H54 (cell line): ENCODE measurements at regions not wholly inside any gene's neighbourhood (a gene's known extent, or its start where the extent isn't known, plus 50 kb on each side); places are given as distances from the start of the nearest gene placed in this dataset.

Experiments
- DNase-seq: peaks from one replicate; pipeline ENCODE4 v3.0.0; 2011; ENCODE audit warnings: low spot score, mixed read lengths; ENCODE audit not compliant: insufficient read length
- FAIRE-seq: peaks from 3 replicates; lab custom pipeline; 2011; peaks lifted over from hg19 to GRCh38; lab: Jason Lieb, UNC
- POLR2A ChIP-seq: IDR thresholded peaks from 2 replicates; pipeline ENCODE4 v1.6.1; 2011; ENCODE audit warnings: low read depth, mild to moderate bottlenecking, low read length

DNA sequence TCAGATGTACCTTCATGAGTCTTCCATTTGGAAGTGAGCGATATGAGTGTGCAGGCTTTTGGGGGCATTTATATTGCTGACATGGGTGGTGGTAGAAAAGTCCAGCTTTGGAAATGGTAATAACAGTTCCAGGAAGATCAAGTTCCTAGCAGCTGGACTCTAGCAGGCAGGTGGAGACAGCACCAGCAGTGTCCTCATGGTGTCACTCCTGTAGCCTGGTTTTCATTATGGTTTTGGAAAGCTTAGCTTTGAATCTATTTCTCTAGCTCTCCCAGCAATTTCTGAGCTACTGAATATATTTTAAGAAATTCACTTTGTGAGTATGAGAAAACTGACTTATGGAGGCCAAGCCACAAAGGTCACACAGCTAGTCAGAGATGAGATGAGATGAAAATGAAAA, 523.2 kb upstream of the HTR2A start:
- DNase-seq (no peak), FAIRE-seq (no peak)
- TF ChIP-seq POLR2A: no peak

DNA sequence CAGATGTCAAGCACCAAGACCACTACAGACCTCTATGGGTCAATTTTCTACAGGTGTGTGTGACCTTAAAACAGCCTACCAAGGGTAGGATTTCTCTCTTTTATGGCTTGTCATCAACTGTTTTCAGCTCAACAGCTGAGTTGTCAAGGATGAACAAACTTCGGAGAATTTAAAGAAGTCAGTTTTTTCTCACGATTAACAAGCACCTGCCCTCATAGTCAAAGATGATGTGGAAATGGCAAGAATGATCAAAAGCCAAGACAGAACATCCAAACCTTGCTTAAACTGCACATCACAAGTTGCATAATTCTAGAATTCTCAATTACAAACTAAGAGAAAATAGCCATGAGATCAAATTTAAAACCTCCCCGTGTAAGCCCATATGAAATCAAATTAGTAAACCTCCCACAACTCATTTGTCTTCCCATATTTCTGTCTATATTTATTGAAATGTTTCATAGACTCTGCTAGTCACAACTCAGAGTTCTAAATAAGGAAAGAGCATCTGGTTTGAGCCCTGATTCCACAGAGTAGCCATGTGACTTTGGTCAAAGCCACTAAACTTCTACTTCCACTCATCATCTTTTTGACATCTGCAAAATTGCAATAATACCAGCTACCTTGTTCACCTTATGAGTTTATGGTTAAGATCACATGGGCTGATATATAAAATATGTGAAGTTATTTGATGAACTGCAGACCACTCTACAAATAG, 521.5 kb upstream of the HTR2A start:
- no peak for DNase-seq
- no peak for TF ChIP-seq POLR2A
- no peak for FAIRE-seq

DNA sequence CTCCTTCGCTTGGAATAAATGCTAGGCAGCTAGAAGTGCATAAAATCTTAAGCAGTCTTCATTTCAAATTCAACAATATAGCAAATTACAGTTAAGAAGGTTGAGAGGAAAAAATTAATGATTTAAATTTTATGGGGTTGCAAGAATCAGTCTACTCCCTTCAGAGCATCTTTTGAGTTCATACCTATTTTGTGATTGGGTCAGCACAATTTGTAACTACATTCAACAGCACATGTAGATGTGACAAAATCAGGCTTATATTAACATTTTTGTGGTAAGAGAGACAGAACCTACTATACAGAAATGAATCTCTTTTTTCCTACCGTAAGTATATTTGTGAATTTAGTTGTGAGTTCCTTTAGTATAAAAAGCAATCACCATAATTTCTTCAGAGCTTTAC, 520.6 kb upstream of the HTR2A start:
- DNase-seq (no peak), FAIRE-seq (no peak)
- TF ChIP-seq POLR2A: no peak

DNA sequence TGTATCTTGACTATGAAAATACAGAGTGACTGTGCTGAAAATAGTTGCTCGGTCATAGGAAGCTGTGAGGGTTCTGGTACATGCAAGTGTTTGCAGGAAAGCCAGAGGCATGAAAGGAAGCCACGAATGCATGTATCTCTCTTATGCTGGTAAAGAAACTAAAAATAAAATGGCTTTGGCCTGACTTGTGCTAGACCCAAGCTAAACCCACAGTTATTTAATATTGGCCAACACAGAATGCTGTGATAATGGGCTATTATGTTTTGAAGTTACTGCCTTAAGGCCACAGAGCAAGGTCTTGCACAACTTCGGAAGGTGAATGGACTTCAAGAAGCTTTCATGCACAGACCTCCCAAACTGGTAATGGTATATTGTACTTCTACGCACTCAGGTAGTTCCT, 518.2 kb upstream of the HTR2A start:
- TF ChIP-seq POLR2A: no peak
- DNase-seq (no peak), FAIRE-seq (no peak)

DNA sequence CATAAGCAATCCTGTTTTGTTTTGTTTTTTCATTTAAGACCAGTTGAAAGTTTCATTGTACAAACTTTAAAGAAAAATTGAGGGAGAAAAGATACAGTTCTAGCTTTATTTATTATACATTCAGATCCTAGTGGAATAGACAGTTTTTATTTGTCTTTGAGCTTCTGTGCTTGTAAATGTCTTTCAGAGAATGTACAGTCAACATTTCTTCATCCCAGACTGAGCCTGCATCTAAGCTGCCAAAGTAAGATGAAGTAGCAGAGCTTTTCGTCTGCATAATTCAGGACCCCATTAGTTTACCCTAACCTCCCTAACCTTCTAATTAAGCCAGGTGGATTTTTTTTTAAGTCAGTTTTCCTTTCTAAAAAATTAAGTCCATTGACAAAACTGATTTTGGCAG, 516.7 kb upstream of the HTR2A start:
- TF ChIP-seq POLR2A: no peak
- DNase-seq (no peak), FAIRE-seq (no peak)

DNA sequence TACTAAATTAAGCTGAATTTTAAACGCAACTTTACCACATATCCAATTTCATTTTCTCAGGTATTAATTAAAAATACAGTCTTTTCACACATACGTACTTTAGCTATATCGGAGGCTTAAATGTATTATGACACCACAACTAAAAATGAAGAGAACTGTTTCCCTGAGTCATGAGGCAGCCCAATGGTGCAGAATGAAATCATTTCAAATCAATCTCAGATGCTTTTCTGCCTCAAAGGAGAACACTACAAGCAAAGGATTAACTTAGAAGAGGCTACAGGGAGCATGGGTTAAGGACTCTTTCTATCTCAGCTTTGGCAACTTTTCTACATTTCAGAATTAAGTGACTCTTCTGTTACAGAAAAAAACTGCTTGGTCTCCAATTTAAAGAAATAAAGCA, 516.3 kb upstream of the HTR2A start:
- TF ChIP-seq POLR2A: no peak
- no peak for DNase-seq
- FAIRE-seq: no peak

DNA sequence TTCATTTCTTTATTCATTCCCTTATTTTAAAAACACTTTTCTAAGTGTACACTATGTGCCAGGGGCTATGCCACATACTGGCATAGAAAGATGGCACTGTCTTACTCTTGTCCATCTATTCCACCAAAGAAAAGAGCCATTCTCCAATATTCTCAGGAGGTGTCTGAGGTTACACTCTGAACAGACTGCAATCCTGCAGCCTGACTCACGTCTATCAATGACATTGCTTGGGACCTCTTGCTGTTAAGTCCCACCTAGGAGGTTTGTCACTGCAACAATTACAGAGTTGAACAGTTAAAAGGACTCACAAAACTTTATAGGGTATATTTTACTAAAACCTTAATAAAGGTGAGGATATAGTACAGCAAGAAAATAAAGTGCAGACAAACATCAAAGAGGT, 512.9 kb upstream of the HTR2A start:
- no peak for TF ChIP-seq POLR2A
- DNase-seq: no peak
- no peak for FAIRE-seq

DNA sequence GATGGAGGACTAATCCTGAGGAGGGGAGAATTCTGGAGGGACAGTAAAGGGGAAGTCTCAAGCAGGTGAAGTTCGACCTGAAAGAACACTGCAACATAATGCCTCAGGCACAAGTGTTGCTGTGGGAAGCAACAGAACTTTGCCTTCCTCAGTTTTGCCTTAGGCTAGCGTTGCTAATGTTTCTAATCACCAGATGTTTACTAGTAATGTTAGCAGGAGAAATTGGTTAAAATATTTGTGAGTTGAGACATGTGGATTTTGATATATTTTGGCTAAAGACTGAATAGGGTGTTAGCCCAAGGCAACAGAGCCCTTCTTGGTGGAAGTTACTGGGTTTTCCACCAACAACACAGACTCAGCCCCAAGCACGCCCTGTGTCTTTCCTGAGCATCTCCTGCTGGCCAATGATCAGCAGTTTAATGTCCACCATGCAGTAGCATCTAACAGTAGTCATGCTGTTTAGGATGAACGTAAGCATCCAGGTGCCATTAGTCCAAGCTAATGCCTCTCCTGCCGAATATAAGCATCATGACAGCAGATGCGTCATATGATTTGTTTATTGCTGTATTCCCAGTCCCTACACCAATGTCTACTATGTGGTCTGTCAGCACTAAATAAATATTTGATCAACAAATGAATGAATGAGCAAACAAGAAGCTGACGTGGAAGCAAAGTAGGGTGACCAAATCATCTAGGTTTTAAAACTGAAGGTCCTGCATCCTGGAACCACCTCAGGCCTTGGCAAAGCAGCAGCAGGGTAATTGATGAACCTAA, 511.9 kb upstream of the HTR2A start:
- FAIRE-seq (no peak), DNase-seq (no peak)
- TF ChIP-seq POLR2A: no peak

DNA sequence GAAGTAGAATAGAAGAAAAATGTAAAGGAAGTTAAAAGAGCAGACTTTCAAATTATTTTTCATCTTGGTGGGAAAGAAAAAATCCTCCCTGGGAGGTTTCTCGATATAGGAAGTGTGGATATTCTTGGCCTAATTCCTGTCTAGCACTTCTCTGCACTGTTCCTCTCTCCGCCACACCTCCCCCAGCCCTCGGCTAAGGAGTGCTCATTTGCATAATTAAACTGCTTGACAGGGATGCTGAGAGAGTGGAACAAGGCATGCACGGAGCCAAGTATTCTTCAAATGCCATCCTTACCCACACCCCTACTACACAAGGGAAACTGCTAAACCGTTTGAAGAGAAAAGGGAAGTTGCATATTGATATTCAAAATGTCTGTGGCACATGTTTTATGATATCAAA, 511.0 kb upstream of the HTR2A start:
- DNase-seq: no peak
- TF ChIP-seq POLR2A: no peak
- no peak for FAIRE-seq

DNA sequence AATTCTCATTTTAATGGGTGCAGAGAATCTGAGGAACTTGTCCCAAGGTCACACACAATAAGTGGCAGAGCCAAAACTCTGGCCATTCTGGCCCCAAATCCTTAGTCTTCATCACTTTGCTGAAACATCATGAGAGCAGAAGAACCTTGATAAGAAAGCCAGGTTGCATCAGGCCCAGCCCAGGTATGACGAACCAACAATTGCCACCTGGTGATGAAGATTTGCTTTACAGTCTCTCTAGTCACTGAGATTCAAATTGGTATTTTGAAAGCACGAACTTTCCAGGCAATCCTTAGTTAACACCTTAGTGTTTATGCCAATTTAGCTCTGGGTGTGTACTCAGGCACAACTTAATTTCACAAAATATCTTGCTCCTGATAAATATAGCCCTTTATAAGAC, 502.7 kb upstream of the HTR2A start:
- DNase-seq (no peak), FAIRE-seq (no peak)
- no peak for TF ChIP-seq POLR2A

DNA sequence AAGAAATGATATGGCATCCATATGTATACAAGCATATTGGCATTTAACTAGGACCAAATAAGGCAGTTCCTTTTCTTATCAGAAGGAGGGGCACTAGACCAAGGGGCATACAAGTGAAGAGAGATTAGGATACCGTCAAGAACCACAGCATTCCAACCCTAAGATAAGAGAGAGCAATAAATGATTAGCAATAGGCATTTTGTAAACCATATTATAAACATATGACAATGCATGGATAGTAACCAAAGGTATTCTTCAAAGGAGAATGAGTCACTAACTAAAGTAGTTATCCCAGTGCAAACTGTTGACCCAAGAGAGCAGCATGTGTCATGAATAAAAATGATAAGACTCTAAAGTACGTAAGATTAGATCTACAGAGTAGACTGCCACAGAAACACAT, 500.9 kb upstream of the HTR2A start:
- TF ChIP-seq POLR2A: no peak
- no peak for FAIRE-seq
- no peak for DNase-seq

DNA sequence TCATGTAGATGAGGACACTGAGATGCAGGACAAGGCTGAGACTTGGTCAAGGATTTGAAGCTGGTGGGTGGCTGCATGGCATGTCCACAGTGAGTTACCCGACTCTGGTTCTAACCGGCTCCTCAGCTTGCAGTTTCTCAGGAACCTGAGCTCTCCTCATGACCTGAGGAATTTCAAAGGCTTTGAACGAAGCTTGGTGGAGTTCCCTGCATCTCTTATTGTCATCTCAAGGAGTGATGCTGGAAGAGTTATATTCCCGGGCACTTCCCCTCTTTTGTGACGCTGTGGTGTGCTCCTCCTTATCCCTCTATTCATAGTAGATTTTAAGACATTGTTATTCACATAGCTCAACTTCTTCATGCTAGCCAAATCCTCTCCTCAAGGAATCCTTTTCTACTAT, 500.1 kb upstream of the HTR2A start:
- TF ChIP-seq POLR2A: no peak
- FAIRE-seq (no peak), DNase-seq (no peak)

DNA sequence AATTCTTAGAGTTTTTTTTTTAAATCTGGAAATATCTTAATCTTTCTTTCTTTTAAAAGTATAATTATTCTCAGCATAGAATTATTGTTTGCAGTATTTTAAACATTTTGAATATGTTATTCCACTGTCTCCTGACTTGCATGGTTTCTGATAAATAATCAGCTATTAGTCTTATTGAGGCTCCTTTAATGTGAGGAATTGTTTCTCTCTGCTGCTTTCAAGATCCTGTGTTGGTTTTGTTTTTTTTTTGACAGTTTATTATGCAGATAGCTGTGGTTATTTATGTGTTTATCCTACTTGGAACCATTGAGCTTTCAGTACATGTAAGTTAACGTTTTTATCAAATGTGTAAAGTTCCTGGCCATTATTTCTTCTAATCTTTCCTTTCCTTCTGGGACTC, 477.9 kb upstream of the HTR2A start:
- no peak for TF ChIP-seq POLR2A
- FAIRE-seq (no peak), DNase-seq (no peak)

DNA sequence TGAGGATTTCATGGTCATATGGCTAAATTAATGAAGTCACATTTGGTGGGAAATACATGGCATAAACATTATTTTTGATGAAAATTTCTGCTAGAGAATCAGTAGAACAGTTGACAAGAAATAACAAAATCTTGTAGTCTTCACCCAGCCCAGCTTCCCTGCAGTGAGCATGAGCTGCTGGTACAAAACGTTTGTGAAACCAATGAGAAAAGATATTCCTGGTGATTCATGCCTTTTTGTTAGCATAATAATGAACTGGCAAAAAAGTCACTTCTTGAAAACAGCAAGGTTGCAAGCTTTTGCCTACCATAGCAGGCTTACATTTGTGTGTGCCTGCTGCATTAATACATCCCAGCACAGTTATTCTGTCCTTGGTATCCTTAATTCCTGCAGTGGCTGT, 475.9 kb upstream of the HTR2A start:
- TF ChIP-seq POLR2A: no peak
- DNase-seq: no peak
- FAIRE-seq: no peak

DNA sequence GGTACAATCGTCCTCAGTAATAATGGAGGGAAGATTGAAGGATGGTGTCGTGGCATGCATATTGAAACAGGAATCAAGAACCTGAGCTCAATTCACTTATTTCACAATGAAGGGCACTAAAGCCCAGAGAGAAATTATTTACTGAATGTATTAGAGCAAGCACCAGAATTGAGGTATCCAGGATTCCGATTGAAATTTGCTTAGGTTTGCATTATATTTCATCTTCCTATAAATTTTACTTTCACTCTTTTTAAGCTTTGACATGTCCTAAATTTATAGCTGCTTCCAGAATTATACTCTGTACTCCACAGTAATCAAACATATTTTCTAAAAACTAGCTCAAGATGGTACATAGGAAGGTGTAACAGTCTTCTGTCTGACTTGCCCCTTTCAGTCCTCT, 454.9 kb upstream of the HTR2A start:
- FAIRE-seq (no peak), DNase-seq (no peak)
- TF ChIP-seq POLR2A: no peak
